ENCODE measurements at regions not wholly inside any gene's neighbourhood (a gene's known extent, or its start where the extent isn't known, plus 50 kb on each side); places are given as distances from the start of the nearest gene placed in this dataset.
"Not testable (repeated sequence)": the region's sequence is repeated elsewhere in the genome, so short reads cannot be mapped to it uniquely, and the experiment has no call there.

DNA sequence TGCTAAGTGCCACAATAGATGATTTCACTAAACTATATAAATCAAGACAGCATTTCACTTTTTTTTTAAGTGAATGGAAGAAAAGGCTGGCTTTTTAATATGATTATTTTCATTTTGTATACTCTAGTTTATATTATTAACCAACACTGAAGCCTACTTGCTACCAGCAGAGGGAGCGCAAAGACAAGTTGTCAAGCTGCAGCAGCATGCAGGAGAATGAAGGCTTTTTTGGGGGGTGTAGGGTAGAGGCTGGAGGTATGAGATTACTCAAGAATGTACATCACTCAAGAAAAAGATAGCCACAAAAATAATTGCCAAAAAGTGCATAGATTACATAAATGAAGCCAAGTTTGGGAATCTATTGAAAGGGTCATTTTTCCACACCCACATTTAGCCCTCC is 519.5 kb downstream of the FGF13 start:
- H3K4me3 ChIP-seq: no peak overlapping the region
- DNase-seq: no peak
- H3K27ac ChIP-seq: no peak overlapping the region
- TF ChIP-seq, protein P1, sequence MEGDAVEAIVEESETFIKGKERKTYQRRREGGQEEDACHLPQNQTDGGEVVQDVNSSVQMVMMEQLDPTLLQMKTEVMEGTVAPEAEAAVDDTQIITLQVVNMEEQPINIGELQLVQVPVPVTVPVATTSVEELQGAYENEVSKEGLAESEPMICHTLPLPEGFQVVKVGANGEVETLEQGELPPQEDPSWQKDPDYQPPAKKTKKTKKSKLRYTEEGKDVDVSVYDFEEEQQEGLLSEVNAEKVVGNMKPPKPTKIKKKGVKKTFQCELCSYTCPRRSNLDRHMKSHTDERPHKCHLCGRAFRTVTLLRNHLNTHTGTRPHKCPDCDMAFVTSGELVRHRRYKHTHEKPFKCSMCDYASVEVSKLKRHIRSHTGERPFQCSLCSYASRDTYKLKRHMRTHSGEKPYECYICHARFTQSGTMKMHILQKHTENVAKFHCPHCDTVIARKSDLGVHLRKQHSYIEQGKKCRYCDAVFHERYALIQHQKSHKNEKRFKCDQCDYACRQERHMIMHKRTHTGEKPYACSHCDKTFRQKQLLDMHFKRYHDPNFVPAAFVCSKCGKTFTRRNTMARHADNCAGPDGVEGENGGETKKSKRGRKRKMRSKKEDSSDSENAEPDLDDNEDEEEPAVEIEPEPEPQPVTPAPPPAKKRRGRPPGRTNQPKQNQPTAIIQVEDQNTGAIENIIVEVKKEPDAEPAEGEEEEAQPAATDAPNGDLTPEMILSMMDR (IDR thresholded peaks at IDR 0.05): peak; percentile 28 to 38
- intact Hi-C loops (cut with DNase I; ENCODE audit: low total_unique reads): loop anchor here (5.0 kb wide), 1 partner anchor 555 kb away; no protein-coding TSS in a partner anchor
- no peaks in the 10 kb centered on the region for H3K4me1 ChIP-seq
- no peaks in the 10 kb centered on the region for H3K36me3 ChIP-seq
- no peaks in the 10 kb centered on the region for H3K9me3 ChIP-seq
- H3K27me3 ChIP-seq: no peaks in the 10 kb centered on the region

DNA sequence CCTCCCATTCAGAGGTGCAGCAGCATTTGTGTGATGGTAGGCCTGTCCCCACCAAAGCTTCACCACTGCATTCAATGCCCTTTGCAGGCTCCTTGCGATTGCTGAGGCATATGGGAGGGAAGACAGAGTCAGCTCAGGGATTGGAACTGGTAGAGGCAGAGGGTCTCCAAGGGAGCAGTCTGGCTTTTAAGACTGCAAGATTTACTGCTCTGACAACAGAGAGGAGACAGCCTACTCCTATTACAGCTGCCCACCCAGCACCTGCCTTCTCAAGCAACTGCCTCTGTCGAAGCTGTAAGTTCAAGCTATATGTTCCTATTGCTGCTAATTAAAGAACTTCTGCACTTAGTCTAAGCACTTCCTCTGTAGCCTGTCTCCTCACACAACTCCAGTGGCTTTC is 481.8 kb downstream of the FGF13 start:
- Histone ChIP-seq H3K36me3 (no peaks in the 10 kb centered on the region), H3K27ac (no peak overlapping the region), H3K27me3 (no peaks in the 10 kb centered on the region), H3K4me1 (no peaks in the 10 kb centered on the region), H3K9me3 (peaks cover 0 to 3% (median 0%) of the 10 kb centered on the region in 3 donors), H3K4me3 (no peak overlapping the region)
- intact Hi-C loops (cut with DNase I; ENCODE audit: low total_unique reads): no loop called here
- TF ChIP-seq, protein P1 (IDR thresholded peaks at IDR 0.05): no peak
- DNase-seq: no peak

DNA sequence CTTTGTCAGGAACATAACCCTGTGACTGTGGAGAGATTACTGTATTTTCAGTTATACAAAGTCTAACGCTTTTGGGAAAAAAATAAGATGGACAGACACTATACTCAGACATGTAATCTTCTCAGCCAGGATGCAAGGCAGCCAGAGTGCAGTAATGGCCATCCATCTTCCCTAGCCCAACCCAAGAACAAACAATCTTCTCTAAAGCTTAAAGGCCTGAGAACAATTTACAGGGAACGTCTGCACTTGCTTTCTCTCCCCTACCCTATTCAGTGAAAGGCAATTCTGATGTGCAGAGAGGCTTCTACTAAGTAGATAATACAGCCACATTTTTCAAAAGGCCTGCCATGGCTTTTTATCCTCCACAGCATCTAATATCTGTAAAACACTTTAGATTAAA is 471.3 kb downstream of the FGF13 start:
- DNase-seq: no peak
- H3K27ac ChIP-seq: no peak overlapping the region
- intact Hi-C loops (cut with DNase I; ENCODE audit: low total_unique reads): no loop called here
- TF ChIP-seq, protein P1 (IDR thresholded peaks at IDR 0.05): no peak
- no peaks in the 10 kb centered on the region for H3K4me1 ChIP-seq
- H3K9me3 ChIP-seq: no peaks in the 10 kb centered on the region
- no peak overlapping the region for H3K4me3 ChIP-seq
- H3K36me3 ChIP-seq: no peaks in the 10 kb centered on the region
- H3K27me3 ChIP-seq: no peaks in the 10 kb centered on the region

DNA sequence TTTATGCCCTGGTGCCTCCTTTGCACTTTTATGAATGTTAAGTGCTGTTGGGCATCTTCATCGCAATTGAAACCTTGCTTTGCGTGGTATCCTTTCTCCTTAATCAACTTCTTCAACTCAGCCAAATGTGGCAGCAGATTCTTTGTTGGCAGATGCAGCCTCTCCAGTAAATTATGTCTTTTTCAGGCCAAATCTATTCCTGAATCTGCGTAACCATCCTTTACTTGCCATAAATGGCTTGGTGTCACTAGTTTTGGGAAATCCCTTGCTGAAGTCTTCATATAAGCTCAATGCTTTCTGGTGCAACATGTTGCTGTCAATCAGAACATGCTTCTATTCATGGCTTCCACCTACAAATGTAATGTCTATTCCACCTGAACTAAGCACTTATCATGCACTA is 457.5 kb downstream of the FGF13 start:
- Histone ChIP-seq H3K27me3 (no peaks in the 10 kb centered on the region), H3K4me1 (no peaks in the 10 kb centered on the region), H3K4me3 (no peak overlapping the region), H3K27ac (no peak overlapping the region), H3K9me3 (no peaks in the 10 kb centered on the region), H3K36me3 (no peaks in the 10 kb centered on the region)
- TF ChIP-seq, protein P1 (IDR thresholded peaks at IDR 0.05): no peak
- intact Hi-C loops (cut with DNase I; ENCODE audit: low total_unique reads): no loop called here
- DNase-seq: no peak

DNA sequence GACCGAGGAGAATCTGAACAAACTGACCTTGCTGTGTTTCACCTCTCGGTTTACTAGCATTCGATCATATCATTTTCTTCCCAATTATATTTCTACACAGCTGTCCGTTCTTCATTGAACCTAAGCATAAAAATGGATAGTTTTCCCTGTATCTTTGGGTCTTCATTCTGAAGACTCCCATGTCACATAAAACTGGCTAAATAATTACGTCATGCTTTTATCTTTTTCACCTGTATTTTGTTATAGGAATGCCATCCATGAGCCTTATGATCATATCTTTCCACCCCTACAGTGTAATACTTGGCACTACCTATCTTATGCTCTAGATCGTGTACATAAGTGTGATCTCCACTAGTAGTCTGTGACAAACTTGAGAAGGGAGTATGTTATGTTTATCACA is 456.1 kb downstream of the FGF13 start:
- intact Hi-C loops (cut with DNase I; ENCODE audit: low total_unique reads): no loop called here
- TF ChIP-seq, protein P1 (IDR thresholded peaks at IDR 0.05): no peak

DNA sequence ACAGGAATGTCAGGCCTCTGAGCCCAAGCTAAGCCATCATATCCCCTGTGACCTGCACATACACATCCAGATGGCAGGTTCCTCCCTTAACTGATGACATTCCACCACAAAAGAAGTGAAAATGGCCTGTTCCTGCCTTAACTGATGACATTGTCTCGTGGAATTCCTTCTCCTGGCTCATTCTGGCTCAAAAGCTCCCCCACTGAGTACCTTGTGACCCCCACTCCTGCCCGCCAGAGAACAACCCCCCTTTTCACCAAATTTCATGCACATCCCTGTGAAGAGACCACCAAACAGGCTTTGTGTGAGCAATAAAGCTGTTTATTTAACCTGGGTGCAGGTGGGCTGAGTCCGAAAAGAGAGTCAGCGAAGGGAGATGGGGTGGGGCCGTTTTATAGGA is 447.4 kb downstream of the FGF13 start:
- H3K27ac ChIP-seq; H3K27me3 ChIP-seq; intact Hi-C loops (cut with DNase I; ENCODE audit: low total_unique reads): not testable (repeated sequence)

More for the DNA sequence above, 456.1 kb downstream of the FGF13 start:
- Histone ChIP-seq H3K36me3 (no peaks in the 10 kb centered on the region), H3K9me3 (no peaks in the 10 kb centered on the region), H3K4me1 (no peaks in the 10 kb centered on the region), H3K27me3 (no peaks in the 10 kb centered on the region), H3K4me3 (no peak overlapping the region), H3K27ac (no peak overlapping the region)
- no peak for DNase-seq

More for the DNA sequence above, 447.4 kb downstream of the FGF13 start:
- not testable (repeated sequence) for H3K9me3 ChIP-seq, H3K4me1 ChIP-seq, DNase-seq, H3K4me3 ChIP-seq, H3K36me3 ChIP-seq
